ENCODE measurements at regions not wholly inside any gene's neighbourhood (a gene's known extent, or its start where the extent isn't known, plus 50 kb on each side); places are given as distances from the start of the nearest gene placed in this dataset.
"Not testable (repeated sequence)": the region's sequence is repeated elsewhere in the genome, so short reads cannot be mapped to it uniquely, and the experiment has no call there.

GRCh38 chr2:37755961-37756559, 84.6 kb upstream of the CDC42EP3 start:
- TF ChIP-seq CTCF (conservative IDR thresholded peaks at IDR 0.05); EZH2 (IDR thresholded peaks at IDR 0.05; ENCODE audit: low read depth): not testable (repeated sequence)
